ENCODE measurements at regions not wholly inside any gene's neighbourhood (a gene's known extent, or its start where the extent isn't known, plus 50 kb on each side); places are given as distances from the start of the nearest gene placed in this dataset.

DNA sequence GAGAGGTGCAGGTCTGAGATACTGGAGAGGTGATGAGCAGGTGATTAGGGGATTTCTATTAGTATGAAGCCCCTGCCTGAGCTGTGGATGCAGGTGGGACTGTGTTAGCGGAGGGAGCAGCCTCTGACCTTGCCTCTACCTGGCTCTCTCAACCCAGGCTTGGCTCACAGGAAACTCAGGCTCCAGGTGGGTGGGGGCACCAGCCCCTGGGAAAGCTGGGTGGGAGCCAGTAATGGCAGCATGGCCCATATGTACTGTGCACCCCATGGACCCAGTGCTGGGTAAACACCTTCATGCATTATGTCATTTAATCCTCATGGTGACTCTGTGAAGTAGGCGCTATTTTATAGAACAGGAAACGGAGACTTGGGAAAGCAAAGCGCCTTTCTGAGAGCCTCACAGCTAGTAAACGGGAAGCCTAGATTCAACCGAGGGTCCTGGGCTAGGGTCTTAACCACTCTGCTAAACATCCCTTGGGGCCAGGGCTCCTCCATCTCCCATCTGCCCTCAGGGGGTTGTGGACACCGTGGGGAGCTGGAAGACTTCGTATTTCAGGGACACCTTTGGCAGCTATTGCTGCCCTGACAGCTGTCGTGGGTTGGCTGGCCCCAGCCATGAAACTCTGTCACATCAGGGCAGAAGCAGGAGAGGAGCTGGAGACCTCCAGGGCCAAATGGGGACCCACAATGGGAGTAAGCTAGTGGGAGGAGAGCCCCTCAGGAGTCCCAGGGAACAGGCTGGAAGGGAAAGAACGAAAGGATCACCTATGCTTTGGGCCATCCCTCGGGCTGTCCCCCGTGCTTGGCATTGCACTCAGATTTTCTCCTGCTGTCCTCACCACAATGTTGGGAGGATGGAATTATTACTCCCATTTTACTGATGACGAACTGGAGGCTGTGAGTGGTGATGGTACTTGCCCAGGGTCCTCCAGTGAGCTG lies 59.6 kb upstream of the CSF3R start:
- Histone ChIP-seq H2BK5ac (ENCODE audit: low read depth, low read length) (no peak overlapping the region), H3K4me1 (replicated peaks in 1 of 4; ENCODE audit: control insufficient read depth in 3 of 4, insufficient read depth in 4 of 4, low read length in 3 of 4) (no peaks in the 10 kb centered on the region; a peak in 1 of 7 replicates), H2BK15ac (ENCODE audit: low read length) (no peak overlapping the region), H3K9me3 (ENCODE audit: insufficient read depth in 2 of 2, low read depth in 1 of 2, low read length in 1 of 2) (no peaks in the 10 kb centered on the region), H3K36me3 (ENCODE audit: control insufficient read depth in 2 of 4, insufficient read depth in 4 of 4, low read length in 3 of 4) (no peaks in the 10 kb centered on the region), H4K5ac (ENCODE audit: insufficient read length, low read depth, low read length) (no peak overlapping the region), H4K8ac (ENCODE audit: extremely low read depth, insufficient read depth, low read length) (no peak overlapping the region), H3K27ac (ENCODE audit: low read depth, low read length) (no peak overlapping the region), H3K56ac (replicated peaks; ENCODE audit: insufficient read length, low read depth, low read length) (no peak overlapping the region), H3K79me2 (ENCODE audit: control insufficient read depth in 1 of 2, insufficient read depth in 2 of 2, low read length in 2 of 2) (no peaks in the 10 kb centered on the region), H3K4ac (replicated peaks; ENCODE audit: insufficient read length, low read depth, low read length) (no peak overlapping the region), H4K91ac (replicated peaks; ENCODE audit: insufficient read length, low read length) (no peak overlapping the region), H3K14ac (ENCODE audit: insufficient read length) (no peak overlapping the region), H3K4me2 (ENCODE audit: insufficient read depth in 1 of 2, low read depth in 2 of 2, low read length in 2 of 2) (no peak overlapping the region), H3K4me3 (ENCODE audit: extremely low read depth in 1 of 4, insufficient read depth in 2 of 4, low read depth in 3 of 4, low read length in 4 of 4) (no peak overlapping the region), H4K20me1 (replicated peaks in 1 of 2; ENCODE audit: control insufficient read depth in 1 of 2, insufficient read depth in 2 of 2, low read length in 2 of 2) (peaks cover 0 to 2% of the 10 kb centered on the region in 2 experiments), H2AFZ (ENCODE audit: low read length) (peak overlapping the region; percentile 15; the same call in 1 of the 2 replicates), H3K23ac (ENCODE audit: insufficient read length) (no peak overlapping the region), H3K18ac (ENCODE audit: extremely low read depth, low read length) (no peak overlapping the region), H3K9ac (replicated peaks in 1 of 4; ENCODE audit: extremely low read depth in 1 of 4, low read depth in 3 of 4, low read length in 3 of 4) (no peak overlapping the region), H2BK120ac (replicated peaks; ENCODE audit: low read depth, low read length) (no peak overlapping the region), H3K23me2 (ENCODE audit: low read depth, low read length) (no peaks in the 10 kb centered on the region), H2AK5ac (ENCODE audit: low read depth, low read length) (no peak overlapping the region), H3K79me1 (ENCODE audit: low read depth, low read length) (no peaks in the 10 kb centered on the region), H2BK12ac (ENCODE audit: low read depth, low read length) (no peak overlapping the region), H2BK20ac (ENCODE audit: low read length) (no peak overlapping the region), H3K27me3 (replicated peaks in 1 of 4; ENCODE audit: control insufficient read depth in 3 of 4, extremely low read depth in 1 of 4, insufficient read depth in 3 of 4, low read length in 3 of 4) (no peaks in the 10 kb centered on the region)
- DNase-seq (ENCODE audit: low read depth in 1 of 2, low spot score in 2 of 2) (no peak), FAIRE-seq (no peak)
- ChIA-PET CTCF (ENCODE audit: partially characterized antibody) (interaction anchor here (0.6 to 3.5 kb wide), 31 partner anchors 9 to 956 kb away, joined by 3 to 62 read pairs (median 4); no protein-coding TSS in a partner anchor), POLR2A (ENCODE audit: partially characterized antibody) (interaction anchor here (0.7 kb wide), 1 partner anchor 11 kb away, joined by 3 read pairs; no protein-coding TSS in a partner anchor)
- WGBS, 2 experiments (ENCODE audit: extremely low coverage in 1 of 2, insufficient coverage in 1 of 2, insufficient read length in 1 of 2, insufficient replicate concordance in 2 of 2, low coverage in 1 of 2, low lambda C conversion rate in 2 of 2, missing lambda C conversion rate in 1 of 2) = 79% methylated on average over 13 of the region's 13 CpGs; no CpG with 5 or more reads in 1 of the 2 experiments
- TF ChIP-seq TBP (IDR thresholded peaks at IDR 0.05; ENCODE audit: low read depth, low read length) = no peak
- TF ChIP-seq POU5F1 (IDR thresholded peaks at IDR 0.05; ENCODE audit: low read depth, low read length) = no peak
- TF ChIP-seq NRF1 (IDR thresholded peaks at IDR 0.05; ENCODE audit: low read depth, low read length) = no peak
- TF ChIP-seq CREB1 (IDR thresholded peaks at IDR 0.05) = no peak
- no peak for TF ChIP-seq CHD1 (IDR thresholded peaks at IDR 0.05; ENCODE audit: low read depth, low read length)
- TF ChIP-seq SIRT6 (IDR thresholded peaks at IDR 0.05; ENCODE audit: low read length) = no peak
- no peak for TF ChIP-seq GABPA (IDR thresholded peaks at IDR 0.05; ENCODE audit: borderline replicate concordance, insufficient read depth, low read length)
- no peak for TF ChIP-seq CTBP2 (IDR thresholded peaks at IDR 0.05; ENCODE audit: borderline replicate concordance, insufficient read depth, insufficient read length, low read length)
- TF ChIP-seq TAF7 (optimal IDR thresholded peaks at IDR 0.05; ENCODE audit: borderline replicate concordance, low read depth, low read length) = no peak
- TF ChIP-seq RXRA (IDR thresholded peaks at IDR 0.05; ENCODE audit: insufficient read depth, low read depth, low read length) = no peak
- TF ChIP-seq CHD2 (IDR thresholded peaks at IDR 0.05; ENCODE audit: low read length) = no peak
- TF ChIP-seq ASH2L (IDR thresholded peaks at IDR 0.05; ENCODE audit: low read length) = no peak

Measured in H1 (cell line).